Stimulated activated CD4-positive, alpha-beta T cell treated with anti-CD3 and anti-CD28 coated beads, Interleukin-15, amount 100 ng/mL, for 24 hours (primary cell): ENCODE measurements at regions not wholly inside any gene's neighbourhood (a gene's known extent, or its start where the extent isn't known, plus 50 kb on each side); places are given as distances from the start of the nearest gene placed in this dataset.
"Not testable (repeated sequence)": the region's sequence is repeated elsewhere in the genome, so short reads cannot be mapped to it uniquely, and the experiment has no call there.

Experiments
- DNase-seq: peaks from one replicate; pipeline ENCODE4 v3.0.0-alpha.2; 2020

DNA sequence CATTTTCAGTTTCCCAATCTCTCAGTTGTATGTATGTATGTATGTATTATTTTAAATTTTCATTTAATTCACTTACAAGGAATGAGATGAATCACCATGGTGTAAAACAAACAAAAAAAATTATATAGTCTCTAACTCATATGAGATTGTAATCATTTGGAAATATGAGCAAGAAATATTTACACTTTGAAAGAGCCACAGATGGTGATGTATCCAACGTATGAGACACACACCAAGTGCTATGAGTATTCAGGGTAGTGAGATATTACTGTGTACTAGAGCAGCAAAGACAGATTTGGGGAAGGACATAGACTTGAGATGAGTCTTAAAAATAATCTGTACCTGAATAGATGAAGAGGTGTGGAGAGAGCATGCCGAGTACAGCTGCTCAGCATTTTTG is 1154.4 kb downstream of the RAPGEF2 start:
- no peak for DNase-seq

DNA sequence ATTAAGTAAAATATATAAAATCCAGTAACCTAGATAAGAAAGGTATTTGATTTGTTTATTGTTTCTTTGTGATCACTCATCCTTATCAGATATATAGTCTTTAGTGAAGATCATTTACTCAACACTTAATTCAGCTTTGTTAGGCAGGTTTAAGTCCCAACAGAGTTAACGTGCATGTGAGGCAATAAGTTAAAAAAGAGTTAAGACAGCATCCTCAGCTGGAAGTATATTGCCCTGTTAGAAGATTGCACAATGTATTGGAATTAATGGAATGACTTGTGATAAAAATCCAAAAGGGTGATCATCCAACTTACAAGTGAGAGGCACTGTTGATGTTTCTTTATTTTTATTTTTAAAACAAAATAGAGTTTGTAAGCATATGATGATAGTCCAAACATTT is 1162.1 kb downstream of the RAPGEF2 start:
- no peak for DNase-seq

DNA sequence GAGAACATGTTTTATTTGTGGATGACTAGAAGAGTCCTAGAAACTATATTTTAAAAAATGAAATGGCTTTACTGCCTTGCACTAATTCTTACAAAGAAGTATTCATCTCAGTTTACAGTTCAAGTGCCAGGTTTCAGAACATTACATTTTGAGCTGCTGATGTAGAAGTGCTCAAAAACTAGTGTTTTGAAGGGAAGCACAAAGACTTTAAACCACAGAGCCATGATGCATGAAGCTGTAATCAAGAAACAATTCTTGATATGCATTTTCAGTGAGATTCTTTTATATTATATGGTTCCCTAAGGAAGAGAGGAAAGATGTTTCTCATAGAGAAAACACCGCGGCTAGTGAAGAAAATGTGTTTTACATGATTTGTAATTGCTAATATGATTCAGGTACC is 1163.0 kb downstream of the RAPGEF2 start:
- no peak for DNase-seq

DNA sequence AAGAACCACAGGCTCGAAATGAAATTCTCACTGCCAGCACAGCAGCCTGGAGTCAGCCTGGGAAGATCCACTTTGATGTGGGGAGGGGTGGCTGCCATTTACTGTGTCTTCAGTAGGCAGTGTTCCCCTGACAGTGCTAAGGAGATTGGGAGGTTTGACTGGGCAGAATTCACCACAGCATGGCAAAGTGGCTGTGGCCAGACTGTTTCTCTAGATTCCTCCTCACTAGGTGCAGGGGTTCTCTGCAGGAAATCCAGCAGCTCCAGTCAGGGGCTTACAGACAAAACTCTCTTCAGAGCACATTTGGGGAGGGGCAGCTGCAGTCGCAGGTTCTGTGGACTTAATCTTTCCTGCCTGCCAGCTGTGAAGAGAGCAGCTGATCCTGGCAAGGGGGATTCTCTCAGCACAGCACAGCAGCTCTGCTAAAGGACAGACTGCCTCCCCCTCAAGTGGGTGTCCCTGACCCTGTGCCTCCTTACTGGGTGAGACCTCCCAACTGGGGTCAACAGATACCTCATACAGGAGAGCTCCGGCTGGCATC is 1174.0 kb downstream of the RAPGEF2 start:
- no peak for DNase-seq

DNA sequence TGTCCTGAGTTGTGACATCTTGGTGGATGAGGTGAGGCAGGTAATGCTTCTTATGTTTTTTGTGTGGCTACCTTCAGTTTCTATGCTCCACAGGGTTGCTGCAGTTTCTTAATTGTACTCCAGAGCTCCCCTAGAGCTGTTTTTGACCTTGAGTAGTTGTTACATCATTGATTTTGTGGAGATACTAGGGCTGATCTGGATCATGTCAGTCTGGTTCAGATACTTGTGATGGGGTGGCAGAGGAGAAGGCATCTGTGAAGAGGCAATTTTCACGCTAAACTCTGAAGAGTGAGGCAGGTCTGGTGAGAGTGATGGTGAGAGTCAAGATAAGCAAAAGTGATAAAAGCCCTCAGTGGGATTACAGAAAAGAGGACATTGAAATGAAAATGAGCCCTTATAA is 1180.2 kb downstream of the RAPGEF2 start:
- DNase-seq, result no peak

DNA sequence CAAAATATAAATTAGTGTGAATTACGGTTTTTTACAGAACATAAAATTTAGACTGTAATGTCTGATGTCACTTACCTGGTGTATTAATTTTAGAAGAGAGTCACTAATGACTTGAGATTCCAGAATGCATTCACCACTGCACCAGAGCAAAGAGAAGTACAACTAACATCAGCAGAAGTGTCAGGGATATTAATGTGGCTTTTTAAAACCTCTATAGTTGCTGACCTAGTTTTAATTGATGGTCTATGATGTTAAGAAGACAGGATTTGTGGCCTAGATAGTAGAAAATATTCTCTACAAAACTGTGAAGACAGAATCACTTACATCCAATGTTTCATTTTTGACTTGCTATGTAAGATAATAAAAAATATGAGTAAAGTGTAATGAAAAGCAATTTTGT is 1181.6 kb downstream of the RAPGEF2 start:
- no peak for DNase-seq

DNA sequence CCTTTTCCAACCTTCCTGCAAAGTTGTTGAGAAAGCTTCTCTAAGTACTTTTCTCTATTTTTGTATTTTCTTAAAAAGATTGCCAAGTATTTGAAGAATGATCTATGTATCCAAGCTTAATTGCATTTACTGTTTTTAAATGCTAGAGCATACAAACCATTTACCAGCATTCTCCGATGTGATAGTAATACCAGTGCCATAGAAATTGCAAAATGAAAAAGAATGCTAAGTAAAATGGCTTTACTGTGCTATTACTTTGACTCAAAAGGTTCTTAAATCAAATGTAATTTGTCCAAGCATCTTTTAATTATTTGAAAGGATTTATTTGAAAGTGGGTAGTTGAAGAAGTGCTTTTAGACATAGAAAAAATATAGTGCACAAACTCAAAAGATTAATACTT is 1183.2 kb downstream of the RAPGEF2 start:
- DNase-seq, result no peak

DNA sequence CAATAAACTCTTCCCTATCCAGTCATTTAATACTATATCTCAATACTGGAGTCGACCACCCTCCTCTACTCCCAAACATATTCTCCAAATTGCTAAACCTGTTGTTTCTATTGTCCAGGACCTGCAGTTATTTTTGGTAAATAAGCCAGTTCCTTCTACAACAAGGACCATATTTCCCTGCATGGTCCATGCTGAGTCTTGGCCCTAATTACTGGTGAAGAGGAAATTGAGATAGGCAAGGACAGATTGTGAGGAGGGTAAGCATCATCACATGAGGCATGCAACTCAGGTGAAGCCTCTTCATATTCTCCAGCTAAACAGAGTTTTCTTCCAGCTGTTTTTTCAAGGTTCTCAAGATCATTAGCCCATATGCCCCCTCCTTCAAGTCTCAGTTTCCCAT is 1193.6 kb downstream of the RAPGEF2 start:
- DNase-seq, result no peak

DNA sequence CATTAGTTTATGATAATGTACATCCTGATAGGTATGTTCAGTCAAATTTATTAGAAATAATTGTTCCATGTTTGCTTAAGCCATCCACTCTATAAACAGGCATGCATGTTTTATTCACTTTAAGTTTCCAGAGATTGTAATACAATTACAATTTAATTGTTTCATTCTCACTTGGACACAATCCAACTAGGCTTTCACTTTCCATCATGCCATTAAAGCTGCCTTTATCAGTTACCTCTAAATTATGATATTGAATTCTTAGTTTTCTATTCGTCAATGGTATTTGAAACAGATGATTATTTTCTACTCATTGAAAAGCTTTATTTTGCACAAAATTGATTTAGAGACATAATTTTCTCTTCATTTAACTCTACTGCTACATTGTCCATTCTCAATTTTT is 1196.3 kb downstream of the RAPGEF2 start:
- no peak for DNase-seq

DNA sequence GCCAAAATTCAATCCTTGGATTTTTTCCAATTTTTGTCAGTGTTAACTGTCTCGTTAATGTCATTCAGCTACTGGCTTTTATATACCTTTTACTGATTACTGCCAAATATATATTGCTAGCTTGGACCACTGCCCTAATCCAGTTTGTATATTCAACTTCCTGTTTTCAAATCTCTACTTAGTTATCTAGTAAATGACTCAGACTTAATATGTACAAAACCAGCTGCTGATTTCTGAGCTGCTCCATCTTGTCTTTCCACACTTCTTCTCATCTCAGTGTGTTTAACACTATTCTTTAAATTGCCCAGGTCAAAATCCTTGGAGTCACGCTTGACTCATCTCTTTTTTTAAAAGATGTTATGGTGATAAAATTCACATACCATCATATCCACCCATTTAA is 1196.7 kb downstream of the RAPGEF2 start:
- DNase-seq, result no peak

DNA sequence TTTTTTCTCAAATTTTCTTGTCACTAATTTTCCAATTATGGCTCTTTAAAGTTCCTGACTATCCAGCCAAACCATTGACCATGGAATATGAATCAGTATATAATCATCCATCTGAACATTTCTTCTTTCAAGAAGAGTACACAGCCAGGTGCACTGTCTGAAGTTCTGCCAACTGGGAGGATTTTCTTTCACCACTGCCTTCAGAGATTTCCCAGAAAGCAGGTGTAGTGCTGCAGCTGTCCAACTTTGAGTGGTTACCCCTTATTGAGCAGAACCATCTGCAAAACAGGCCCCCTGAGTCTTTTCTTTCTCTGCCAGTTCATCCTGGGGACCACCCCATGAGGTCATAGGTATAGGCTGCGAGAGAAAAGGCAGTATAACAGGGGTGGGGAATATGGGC is 1213.2 kb downstream of the RAPGEF2 start:
- DNase-seq, result no peak

DNA sequence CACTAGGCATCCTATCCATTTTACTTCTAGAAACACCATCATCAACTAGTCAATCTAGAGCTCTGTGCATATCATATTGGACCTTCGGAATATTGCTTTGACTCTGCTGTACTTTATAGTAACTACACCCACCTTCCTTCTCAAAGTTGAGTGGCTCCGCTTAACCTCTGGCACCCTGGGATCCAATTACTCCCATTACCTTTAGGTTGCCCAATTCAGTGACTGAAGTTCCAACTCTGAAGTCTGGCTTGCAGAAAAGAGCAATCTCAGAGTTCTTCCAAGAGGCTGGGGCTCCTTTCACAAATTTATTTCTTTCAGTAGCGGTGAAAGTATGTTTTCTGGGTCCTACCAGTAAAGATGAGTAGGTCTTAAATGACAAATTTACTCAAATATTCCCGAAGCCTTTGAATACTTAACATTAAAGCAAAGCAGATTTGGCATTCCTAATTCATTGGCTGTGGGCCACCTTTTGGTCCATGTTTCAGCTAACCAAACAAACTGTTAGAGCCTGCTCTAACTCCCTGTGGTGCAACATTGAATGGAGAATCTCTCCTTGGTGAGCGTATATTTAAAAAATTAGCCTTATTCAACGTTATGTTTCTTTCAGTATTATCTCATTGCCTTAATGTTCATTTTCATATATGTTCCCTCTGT is 1215.8 kb downstream of the RAPGEF2 start:
- DNase-seq, result no peak

DNA sequence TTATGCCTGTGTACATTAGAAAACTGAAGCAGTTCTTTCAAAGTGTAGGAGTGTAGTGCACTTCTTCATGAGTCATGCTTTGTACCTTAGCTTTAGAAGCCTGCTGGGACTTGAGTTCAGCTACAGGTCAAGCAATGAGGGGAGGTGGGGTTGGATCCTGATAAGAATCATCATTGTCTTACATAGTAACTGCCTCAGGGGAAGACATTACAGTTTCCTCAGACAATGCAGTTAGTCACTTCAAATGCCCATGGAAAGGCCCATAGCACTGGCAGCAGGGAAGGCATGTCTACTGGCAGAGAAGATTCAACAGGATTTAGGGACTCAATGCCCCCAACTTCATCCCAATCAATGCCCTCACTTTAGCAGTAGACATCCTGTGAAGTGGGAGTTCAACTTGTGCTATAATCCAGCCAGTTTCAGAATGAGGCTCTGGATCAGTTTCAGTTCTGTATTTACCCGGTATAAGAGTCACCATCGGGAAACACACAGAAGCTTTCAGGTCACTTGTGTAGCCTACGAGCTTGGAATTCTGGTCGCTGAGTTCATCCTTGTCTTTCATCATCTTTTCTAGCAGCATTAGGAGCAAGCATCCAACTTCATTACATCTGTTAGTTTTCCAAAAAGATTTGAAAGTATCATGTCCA is 1216.5 kb downstream of the RAPGEF2 start:
- DNase-seq, result no peak

DNA sequence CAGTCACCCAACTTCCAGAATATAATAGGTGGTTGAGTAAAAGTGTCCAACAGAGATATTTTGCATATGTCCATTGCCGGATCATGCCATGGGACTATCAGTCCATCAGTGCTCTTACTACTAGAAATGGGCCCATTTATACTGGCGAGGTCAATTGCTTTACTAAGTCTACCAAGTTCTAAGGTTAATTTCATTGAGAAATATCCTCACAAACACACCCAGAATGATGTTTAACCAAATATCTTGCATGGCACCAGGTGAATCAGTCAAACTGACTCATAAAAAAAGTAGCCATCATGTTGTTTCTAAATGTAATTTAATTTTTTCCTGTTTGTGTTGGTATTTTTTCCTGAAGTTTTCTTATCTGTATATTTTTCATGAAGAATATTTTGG is 1217.0 kb downstream of the RAPGEF2 start:
- DNase-seq, result no peak

DNA sequence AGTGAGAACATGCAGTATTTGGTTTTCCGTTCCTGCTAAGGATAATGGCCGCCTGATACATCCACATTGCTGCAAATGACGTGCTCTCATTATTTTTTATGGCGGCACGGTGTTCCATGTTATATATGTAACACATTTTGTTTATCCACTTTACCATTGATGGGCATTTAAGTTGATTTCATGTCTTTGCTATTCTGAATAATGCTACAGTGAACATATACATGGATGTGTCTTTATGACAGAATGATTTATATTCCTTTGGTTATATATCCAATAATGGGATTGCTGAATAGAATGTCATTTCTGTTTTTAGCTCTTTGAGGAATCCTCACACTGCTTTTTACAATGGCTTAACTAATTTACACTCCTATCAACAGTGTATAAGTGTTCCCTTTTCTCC is 1223.2 kb downstream of the RAPGEF2 start:
- no peak for DNase-seq

DNA sequence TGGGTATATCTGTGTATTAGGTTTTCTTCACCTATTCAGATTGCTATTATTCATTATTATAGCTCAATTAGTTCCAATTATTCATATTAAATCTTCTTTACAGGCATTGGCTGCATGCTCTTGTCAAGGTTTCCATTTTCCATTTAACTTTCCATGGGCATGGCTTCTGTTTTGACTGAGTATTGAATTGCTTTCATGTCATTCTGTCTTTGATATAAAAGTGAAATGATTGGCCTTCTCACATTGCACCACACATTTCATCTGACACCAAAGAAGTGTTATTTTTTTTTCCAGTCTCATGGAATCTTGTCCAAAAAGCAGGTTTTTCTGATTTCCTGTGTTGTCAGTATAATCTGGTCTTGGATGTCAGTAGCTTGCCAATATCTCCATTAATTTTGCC is 1244.3 kb downstream of the RAPGEF2 start:
- DNase-seq, result no peak

DNA sequence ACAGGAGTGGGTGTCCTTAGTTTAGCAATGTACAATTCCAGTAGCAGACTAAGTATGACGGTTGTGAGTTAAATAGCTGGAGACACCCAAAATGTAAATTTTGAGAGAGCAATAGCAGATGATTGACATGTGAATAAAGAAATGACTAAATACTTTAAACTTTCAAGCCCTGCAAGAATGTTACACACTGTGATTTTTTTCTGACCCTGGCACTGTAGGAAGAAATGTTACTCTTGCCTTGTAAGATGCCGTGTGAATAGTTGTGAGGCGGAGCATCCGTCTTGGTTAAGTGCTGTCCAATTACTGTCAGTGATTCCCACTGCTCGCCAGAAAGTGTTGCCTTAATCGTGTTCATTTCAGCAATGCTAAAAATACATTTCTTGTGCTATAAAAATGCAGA is 1248.1 kb downstream of the RAPGEF2 start:
- DNase-seq, result no peak

DNA sequence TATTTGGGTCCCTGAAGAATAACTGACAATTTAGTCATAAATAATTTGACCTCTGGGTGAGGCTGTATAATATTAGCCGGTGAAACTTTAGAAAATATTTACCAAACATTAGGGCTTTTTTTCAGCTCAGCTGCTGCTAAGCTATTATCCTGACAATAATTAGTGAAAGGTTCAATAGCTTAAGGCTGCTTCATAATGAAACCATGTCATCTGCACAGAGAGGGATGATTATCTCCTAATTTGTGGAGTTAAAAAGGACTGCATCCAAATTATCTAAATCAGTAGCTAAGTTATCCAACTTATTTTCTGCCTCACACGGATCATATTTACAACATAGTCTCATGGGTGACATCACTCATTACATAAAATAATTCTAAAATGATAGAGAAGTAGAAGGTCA is 1249.8 kb downstream of the RAPGEF2 start:
- no peak for DNase-seq

DNA sequence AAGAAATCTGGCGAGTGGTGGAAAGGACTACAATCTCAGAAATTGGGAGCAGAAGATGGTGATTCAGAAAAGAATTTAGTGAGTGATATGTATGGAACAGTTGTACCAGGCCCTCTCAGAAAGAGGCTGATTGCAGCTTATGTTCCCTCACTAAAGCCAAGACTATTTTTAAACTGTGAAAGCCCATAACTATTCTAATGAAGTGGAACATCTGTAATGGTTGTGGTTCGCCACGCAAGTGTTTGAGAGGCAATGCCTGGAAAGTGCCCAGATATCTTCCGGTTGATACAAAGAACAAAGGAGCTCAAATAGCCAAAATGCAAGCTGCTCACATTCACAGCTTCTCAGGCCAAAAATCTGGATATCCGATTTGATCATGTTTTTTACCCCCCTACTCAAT is 1250.7 kb downstream of the RAPGEF2 start:
- DNase-seq, result no peak

DNA sequence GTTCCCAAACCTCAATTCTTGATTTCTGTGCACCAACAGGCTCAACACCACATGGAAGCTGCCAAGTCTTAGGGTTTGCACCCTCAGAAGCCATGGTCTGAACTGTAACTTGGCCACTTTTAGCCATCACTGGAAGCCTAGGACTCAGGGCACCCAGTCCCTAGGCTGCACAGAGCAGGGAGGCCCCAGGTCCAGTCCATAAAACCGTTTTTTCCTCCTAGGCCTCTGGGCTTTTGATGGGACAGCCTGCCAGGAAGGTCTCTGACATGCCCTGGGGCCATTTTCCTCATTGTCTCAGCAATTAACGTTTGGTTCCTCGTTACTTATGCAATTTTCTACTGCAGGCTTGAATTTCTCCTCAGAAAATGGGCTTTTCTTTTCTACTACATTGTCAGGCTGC is 1259.6 kb downstream of the RAPGEF2 start:
- no peak for DNase-seq

DNA sequence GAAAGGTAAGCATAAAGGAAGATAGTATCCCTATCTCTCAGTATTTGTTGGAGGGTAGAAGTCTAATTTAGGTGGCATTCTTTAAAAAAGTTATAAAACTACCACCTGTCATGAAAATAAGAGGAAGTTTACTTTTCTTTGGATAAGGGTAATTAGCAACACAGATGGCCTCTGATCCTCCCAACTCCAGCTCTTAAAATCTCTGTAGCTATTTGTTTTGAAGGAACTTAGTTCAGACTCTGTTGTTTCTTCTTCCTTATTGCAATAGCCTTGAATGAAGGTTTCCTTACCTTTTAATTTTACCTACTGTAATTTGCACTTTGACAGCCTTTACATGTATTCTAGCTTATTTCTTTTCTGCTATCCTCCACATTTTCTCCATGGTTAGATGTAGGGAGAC is 1261.3 kb downstream of the RAPGEF2 start:
- DNase-seq, result no peak

DNA sequence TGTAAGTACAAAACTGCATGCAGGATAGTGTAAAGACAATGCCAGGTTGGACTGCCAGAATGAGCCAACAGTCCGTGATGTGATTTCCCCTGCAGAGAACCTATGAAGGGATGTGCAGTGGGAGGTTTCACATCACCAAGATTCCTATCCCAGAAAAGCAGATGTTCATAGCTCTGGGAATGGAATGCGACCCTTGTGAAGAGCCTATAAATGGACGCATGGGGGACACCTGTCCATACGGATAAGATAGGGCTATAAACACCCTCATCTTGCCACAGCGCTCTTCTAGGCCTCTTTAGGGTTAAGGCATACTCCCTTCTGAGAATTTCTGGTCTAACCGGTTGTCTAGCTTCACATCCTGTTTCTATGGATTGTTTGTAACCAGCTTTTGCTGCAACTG is 1261.8 kb downstream of the RAPGEF2 start:
- not testable (repeated sequence) for DNase-seq

DNA sequence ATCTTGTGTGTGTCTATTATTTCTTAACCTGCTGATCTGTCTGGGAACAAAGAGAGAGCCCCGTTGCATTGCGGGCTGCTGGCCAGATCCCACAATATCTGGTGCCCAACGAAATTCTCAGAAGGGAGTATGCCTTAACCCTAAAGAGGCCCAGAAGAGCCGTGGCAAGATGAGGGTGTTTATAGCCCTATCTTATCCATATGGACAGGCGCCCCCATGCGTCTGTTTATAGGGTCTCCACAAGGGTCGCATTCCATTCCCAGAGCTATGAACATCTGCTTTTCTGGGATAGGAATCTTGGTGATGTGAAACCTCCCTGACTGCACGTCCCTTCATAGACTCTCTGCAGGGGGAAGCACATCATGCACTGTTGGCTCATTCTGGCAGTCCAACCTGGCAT is 1262.5 kb downstream of the RAPGEF2 start:
- DNase-seq, result not testable (repeated sequence)

DNA sequence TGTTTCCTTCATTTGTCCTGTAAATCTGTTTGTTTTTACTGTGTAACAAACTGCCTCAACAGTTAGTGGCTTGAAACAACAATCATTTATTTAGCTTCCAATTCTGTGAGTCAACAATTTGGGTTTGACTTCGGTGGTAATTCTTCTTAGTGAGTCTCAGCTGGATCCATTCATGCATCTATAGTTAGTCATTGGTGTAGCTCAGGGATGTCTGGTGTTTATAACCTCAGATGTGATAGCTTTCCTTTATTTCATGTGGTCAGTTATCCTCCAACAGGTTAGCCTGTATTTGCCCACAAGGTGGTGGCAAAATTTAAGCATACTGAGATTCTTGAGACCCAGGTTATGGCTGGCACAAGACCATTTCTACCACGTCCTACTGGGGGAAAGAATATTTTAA is 1267.2 kb downstream of the RAPGEF2 start:
- no peak for DNase-seq

DNA sequence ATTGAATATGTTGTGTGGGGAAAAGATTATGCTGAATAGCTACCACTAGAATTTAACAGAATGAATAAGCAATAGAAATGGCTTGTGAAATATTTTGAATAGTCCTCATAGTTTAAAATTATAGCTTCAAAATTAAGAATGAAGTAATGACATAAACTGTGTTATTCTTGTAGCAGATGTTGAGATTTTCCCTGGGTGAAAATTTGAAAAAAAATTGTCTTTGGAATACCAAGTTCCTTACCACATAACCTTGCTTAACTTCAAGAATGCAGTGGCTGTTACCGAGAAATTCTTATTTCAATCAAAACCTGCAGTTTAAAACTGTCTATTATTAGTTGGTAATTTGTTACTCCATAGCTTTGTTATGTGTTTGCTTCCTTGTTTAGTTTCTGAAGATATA is 1268.6 kb downstream of the RAPGEF2 start:
- DNase-seq, result no peak
